ENCODE measurements at regions not wholly inside any gene's neighbourhood (a gene's known extent, or its start where the extent isn't known, plus 50 kb on each side); places are given as distances from the start of the nearest gene placed in this dataset.

- 67% methylated on average over 6 of the region's 6 CpGs for WGBS (ENCODE audit: low lambda C conversion rate)
- no peaks in the 10 kb centered on the region for H3K9me2 ChIP-seq
- H3K27ac ChIP-seq (ENCODE audit: low read depth in 2 of 2, low read length in 1 of 2): no peak overlapping the region
- no peak overlapping the region for H3K9ac ChIP-seq
- ChIA-PET CTCF (no interaction called here), POLR2A (no interaction called here)
- no peaks in the 10 kb centered on the region for H4K20me1 ChIP-seq (ENCODE audit: insufficient read depth)
- H3K4me3 ChIP-seq (ENCODE audit: low read depth in 2 of 2, low read length in 1 of 2): no peak overlapping the region
- no peaks in the 10 kb centered on the region for H3K79me2 ChIP-seq (ENCODE audit: insufficient read depth)
- no peak overlapping the region; the same call in 1 of the 2 replicates for H2AFZ ChIP-seq (ENCODE audit: low read depth)
- DNase-seq: no peak
- H3K4me1 ChIP-seq (ENCODE audit: control insufficient read depth in 1 of 2, insufficient read depth in 2 of 2, low read depth in 1 of 2, low read length in 1 of 2): peaks cover 0 to 2% of the 10 kb centered on the region in 2 experiments; a peak in 1 of 4 replicates
- H3K36me3 ChIP-seq (replicated peaks in 1 of 2; ENCODE audit: control insufficient read depth in 1 of 2, insufficient read depth in 2 of 2, low read length in 1 of 2): no peaks in the 10 kb centered on the region
- no peak for TF ChIP-seq NFIC (IDR thresholded peaks at IDR 0.05; ENCODE audit: borderline replicate concordance)
- TF ChIP-seq FOXM1 (IDR thresholded peaks at IDR 0.05; ENCODE audit: low read depth): no peak
- TF ChIP-seq FOSL2 (IDR thresholded peaks at IDR 0.05; ENCODE audit: borderline replicate concordance, low read depth): no peak
- TF ChIP-seq POLR2AphosphoS5 (IDR thresholded peaks at IDR 0.05; ENCODE audit: low read depth, low read length): no peak
- TF ChIP-seq, protein P1, sequence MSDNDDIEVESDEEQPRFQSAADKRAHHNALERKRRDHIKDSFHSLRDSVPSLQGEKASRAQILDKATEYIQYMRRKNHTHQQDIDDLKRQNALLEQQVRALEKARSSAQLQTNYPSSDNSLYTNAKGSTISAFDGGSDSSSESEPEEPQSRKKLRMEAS (IDR thresholded peaks at IDR 0.05; ENCODE audit: low read depth): no peak
- TF ChIP-seq FOXJ3 (CRISPR knock-in tag; IDR thresholded peaks at IDR 0.05): no peak
- TF ChIP-seq PBX3 (IDR thresholded peaks at IDR 0.05): no peak
- TF ChIP-seq EP300 (IDR thresholded peaks at IDR 0.05; ENCODE audit: borderline replicate concordance in 1 of 2, low read depth in 1 of 2, low read length in 1 of 2): no peak
- TF ChIP-seq NRF1 (IDR thresholded peaks at IDR 0.05; ENCODE audit: low read depth, low read length): no peak
- TF ChIP-seq RAD21 (IDR thresholded peaks at IDR 0.05; ENCODE audit: low read length): no peak
- H3F3A ChIP-seq (replicated peaks; ENCODE audit: insufficient read depth): no peaks in the 10 kb centered on the region
- H3K4me2 ChIP-seq: no peak overlapping the region
- H3K9me3 ChIP-seq: no peaks in the 10 kb centered on the region
- no peaks in the 10 kb centered on the region for H3K27me3 ChIP-seq (ENCODE audit: insufficient read depth)
Measured at GRCh38 chr5:67475489-67475888, 278.9 kb upstream of the CD180 start.

- H3K79me2 ChIP-seq (ENCODE audit: insufficient read depth): no peaks in the 10 kb centered on the region
- no peak overlapping the region for H3K4me2 ChIP-seq
- H3K9me3 ChIP-seq: no peaks in the 10 kb centered on the region
- POLR2A ChIA-PET: no interaction called here
- no peaks in the 10 kb centered on the region for H3K27me3 ChIP-seq (ENCODE audit: insufficient read depth)
- H3K36me3 ChIP-seq (replicated peaks in 1 of 2; ENCODE audit: control insufficient read depth in 1 of 2, insufficient read depth in 2 of 2, low read length in 1 of 2): no peaks in the 10 kb centered on the region
- H4K20me1 ChIP-seq (ENCODE audit: insufficient read depth): no peaks in the 10 kb centered on the region
- no peaks in the 10 kb centered on the region for H3F3A ChIP-seq (replicated peaks; ENCODE audit: insufficient read depth)
- H3K4me1 ChIP-seq (ENCODE audit: control insufficient read depth in 1 of 2, insufficient read depth in 2 of 2, low read depth in 1 of 2, low read length in 1 of 2): peaks cover 0 to 2% of the 10 kb centered on the region in 2 experiments; a peak in 1 of 4 replicates
- CTCF ChIA-PET: interaction anchor here (1.0 kb wide), 1 partner anchor 56 kb away, joined by 3 read pairs; no protein-coding TSS in a partner anchor
- no peak overlapping the region for H3K9ac ChIP-seq
- H3K4me3 ChIP-seq (ENCODE audit: low read depth in 2 of 2, low read length in 1 of 2): no peak overlapping the region
- 42% methylated on average over 8 of the region's 8 CpGs for WGBS (ENCODE audit: low lambda C conversion rate)
- TF ChIP-seq RAD21 (IDR thresholded peaks at IDR 0.05; ENCODE audit: low read length): no peak
- TF ChIP-seq CTCF (IDR thresholded peaks at IDR 0.05): no peak
- no peak for TF ChIP-seq RFX5 (IDR thresholded peaks at IDR 0.05; ENCODE audit: low read length)
- no peak for TF ChIP-seq PBX3 (IDR thresholded peaks at IDR 0.05)
- TF ChIP-seq SMC3 (IDR thresholded peaks at IDR 0.05; ENCODE audit: low read depth, low read length): no peak
- TF ChIP-seq, protein P2, sequence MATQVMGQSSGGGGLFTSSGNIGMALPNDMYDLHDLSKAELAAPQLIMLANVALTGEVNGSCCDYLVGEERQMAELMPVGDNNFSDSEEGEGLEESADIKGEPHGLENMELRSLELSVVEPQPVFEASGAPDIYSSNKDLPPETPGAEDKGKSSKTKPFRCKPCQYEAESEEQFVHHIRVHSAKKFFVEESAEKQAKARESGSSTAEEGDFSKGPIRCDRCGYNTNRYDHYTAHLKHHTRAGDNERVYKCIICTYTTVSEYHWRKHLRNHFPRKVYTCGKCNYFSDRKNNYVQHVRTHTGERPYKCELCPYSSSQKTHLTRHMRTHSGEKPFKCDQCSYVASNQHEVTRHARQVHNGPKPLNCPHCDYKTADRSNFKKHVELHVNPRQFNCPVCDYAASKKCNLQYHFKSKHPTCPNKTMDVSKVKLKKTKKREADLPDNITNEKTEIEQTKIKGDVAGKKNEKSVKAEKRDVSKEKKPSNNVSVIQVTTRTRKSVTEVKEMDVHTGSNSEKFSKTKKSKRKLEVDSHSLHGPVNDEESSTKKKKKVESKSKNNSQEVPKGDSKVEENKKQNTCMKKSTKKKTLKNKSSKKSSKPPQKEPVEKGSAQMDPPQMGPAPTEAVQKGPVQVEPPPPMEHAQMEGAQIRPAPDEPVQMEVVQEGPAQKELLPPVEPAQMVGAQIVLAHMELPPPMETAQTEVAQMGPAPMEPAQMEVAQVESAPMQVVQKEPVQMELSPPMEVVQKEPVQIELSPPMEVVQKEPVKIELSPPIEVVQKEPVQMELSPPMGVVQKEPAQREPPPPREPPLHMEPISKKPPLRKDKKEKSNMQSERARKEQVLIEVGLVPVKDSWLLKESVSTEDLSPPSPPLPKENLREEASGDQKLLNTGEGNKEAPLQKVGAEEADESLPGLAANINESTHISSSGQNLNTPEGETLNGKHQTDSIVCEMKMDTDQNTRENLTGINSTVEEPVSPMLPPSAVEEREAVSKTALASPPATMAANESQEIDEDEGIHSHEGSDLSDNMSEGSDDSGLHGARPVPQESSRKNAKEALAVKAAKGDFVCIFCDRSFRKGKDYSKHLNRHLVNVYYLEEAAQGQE (IDR thresholded peaks at IDR 0.05; ENCODE audit: low read depth, low read length): no peak
- TF ChIP-seq EP300 (IDR thresholded peaks at IDR 0.05; ENCODE audit: borderline replicate concordance in 1 of 2, low read depth in 1 of 2, low read length in 1 of 2): no peak
- no peak for TF ChIP-seq SIN3A (IDR thresholded peaks at IDR 0.05; ENCODE audit: borderline replicate concordance, low read depth, low read length)
- TF ChIP-seq NFIC (IDR thresholded peaks at IDR 0.05; ENCODE audit: borderline replicate concordance): no peak
- no peak for TF ChIP-seq TAF1 (IDR thresholded peaks at IDR 0.05; ENCODE audit: borderline replicate concordance, low read depth, low read length)
- no peak overlapping the region for H2AFZ ChIP-seq (ENCODE audit: low read depth)
- H3K9me2 ChIP-seq: no peaks in the 10 kb centered on the region
- no peak for DNase-seq
- no peak overlapping the region for H3K27ac ChIP-seq (ENCODE audit: low read depth in 2 of 2, low read length in 1 of 2)
Measured at GRCh38 chr5:67474597-67475238, 278.1 kb upstream of the CD180 start.
